GM13976 (cell line): ENCODE measurements at regions not wholly inside any gene's neighbourhood (a gene's known extent, or its start where the extent isn't known, plus 50 kb on each side); places are given as distances from the start of the nearest gene placed in this dataset.

Source experiments
- DNase-seq: peaks from one replicate; pipeline ENCODE4 v3.0.0; 2012; ENCODE audit warnings: low spot score
- CTCF ChIP-seq: IDR thresholded peaks from 2 replicates; pipeline ENCODE4 v1.5.1; 2012; ENCODE audit warnings: borderline replicate concordance, mild to moderate bottlenecking; ENCODE audit not compliant: insufficient read depth; ENCODE audit errors: extremely low read depth, missing control alignments, control extremely low read depth
- in situ Hi-C: fragments of 300-500 bp; cut with MboI; formaldehyde crosslinking; loops from one replicate; pipeline ENCODE4 v1.12.0; 2022; ENCODE audit warnings: low sequenced_read_pairs, mixed read lengths, inconsistent platforms; ENCODE audit not compliant: unreplicated experiment

- in situ Hi-C loops, result no loop called here
- TF ChIP-seq CTCF, result no peak
- DNase-seq, result no peak
Observed at GRCh38 chr2:239587311-239587731, 186.5 kb upstream of the HDAC4 start.

GRCh38 chr2:239586651-239587310, 186.0 kb upstream of the HDAC4 start:
- in situ Hi-C loops, result no loop called here
- no peak for TF ChIP-seq CTCF
- DNase-seq, result no peak

GRCh38 chr2:239585422-239585821, 184.6 kb upstream of the HDAC4 start:
- TF ChIP-seq CTCF, result no peak
- no peak for DNase-seq
- in situ Hi-C loops, result no loop called here

GRCh38 chr2:239584986-239585385, 184.2 kb upstream of the HDAC4 start:
- in situ Hi-C loops, result no loop called here
- DNase-seq, result no peak
- no peak for TF ChIP-seq CTCF

GRCh38 chr2:239583879-239584859, 183.3 kb upstream of the HDAC4 start:
- in situ Hi-C loops, result no loop called here
- DNase-seq, result no peak
- no peak for TF ChIP-seq CTCF

GRCh38 chr2:239583171-239583878, 182.5 kb upstream of the HDAC4 start:
- in situ Hi-C loops, result no loop called here
- DNase-seq, result no peak
- TF ChIP-seq CTCF, result no peak
